OCI-LY7 (cell line): ENCODE measurements at regions not wholly inside any gene's neighbourhood (a gene's known extent, or its start where the extent isn't known, plus 50 kb on each side); places are given as distances from the start of the nearest gene placed in this dataset.

Experiments used
- EZH2phosphoT487 ChIP-seq: fragments of 200-600 bp; sonication (generic); IDR thresholded peaks from 2 replicates; pipeline ENCODE4 v1.6.1; 2018; ENCODE audit warnings: low read depth, borderline replicate concordance, mild to moderate bottlenecking, mixed run types, antibody characterized with exemption, low read length, moderate library complexity, mixed read lengths
- TF ChIP-seq, protein P1 (sequence below): fragments of 200-600 bp; sonication (generic); conservative IDR thresholded peaks from 2 replicates; pipeline ENCODE4 v1.5.1; 2014; ENCODE audit warnings: mild to moderate bottlenecking, antibody characterized with exemption, low read length, moderate library complexity, mixed read lengths

GRCh38 chr2:143899987-143900386 lies 619.9 kb downstream of the ZEB2 start:
- TF ChIP-seq, protein P1, sequence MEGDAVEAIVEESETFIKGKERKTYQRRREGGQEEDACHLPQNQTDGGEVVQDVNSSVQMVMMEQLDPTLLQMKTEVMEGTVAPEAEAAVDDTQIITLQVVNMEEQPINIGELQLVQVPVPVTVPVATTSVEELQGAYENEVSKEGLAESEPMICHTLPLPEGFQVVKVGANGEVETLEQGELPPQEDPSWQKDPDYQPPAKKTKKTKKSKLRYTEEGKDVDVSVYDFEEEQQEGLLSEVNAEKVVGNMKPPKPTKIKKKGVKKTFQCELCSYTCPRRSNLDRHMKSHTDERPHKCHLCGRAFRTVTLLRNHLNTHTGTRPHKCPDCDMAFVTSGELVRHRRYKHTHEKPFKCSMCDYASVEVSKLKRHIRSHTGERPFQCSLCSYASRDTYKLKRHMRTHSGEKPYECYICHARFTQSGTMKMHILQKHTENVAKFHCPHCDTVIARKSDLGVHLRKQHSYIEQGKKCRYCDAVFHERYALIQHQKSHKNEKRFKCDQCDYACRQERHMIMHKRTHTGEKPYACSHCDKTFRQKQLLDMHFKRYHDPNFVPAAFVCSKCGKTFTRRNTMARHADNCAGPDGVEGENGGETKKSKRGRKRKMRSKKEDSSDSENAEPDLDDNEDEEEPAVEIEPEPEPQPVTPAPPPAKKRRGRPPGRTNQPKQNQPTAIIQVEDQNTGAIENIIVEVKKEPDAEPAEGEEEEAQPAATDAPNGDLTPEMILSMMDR = no peak
- TF ChIP-seq EZH2phosphoT487 = no peak
